B cell (primary cell): ENCODE measurements at regions not wholly inside any gene's neighbourhood (a gene's known extent, or its start where the extent isn't known, plus 50 kb on each side); places are given as distances from the start of the nearest gene placed in this dataset.

Experiments used
- ATAC-seq: fragments of 200-7000 bp; cut with Tn5 transposase; one replicate; pipeline ENCODE4 v1.10.0; 2021; ENCODE audit warnings: low read depth, mild to moderate bottlenecking, moderate number of reproducible peaks, moderate library complexity
- CTCF ChIA-PET: fragments of 350-600 bp; sonication (Branson Sonifier 250); formaldehyde crosslinking; loops from one replicate; lab custom pipeline; 2021; ENCODE audit warnings: antibody characterized with exemption, inconsistent platforms; lab: Charles Lee
- POLR2A ChIA-PET: fragments of 350-600 bp; sonication (Branson Sonifier 250); formaldehyde crosslinking; loops from one replicate; lab custom pipeline; 2021; ENCODE audit warnings: antibody characterized with exemption; lab: Charles Lee
- DNase-seq: peaks from one replicate; pipeline ENCODE4 v3.0.0; 2013
- H2AFZ ChIP-seq: 2 replicates; pipeline ENCODE4 v1.6.1; 2012; ENCODE audit warnings: mild to moderate bottlenecking, low read depth, low read length; ENCODE audit not compliant: insufficient read depth, poor library complexity, severe bottlenecking
- H3K27ac ChIP-seq, 2 donors: 1 replicate in 1 of 2; 2 replicates in 1 of 2; pipeline ENCODE4 v1.5.1; 2012 to 2013; ENCODE audit warnings: low read length in 2 of 2, mild to moderate bottlenecking in 2 of 2, moderate library complexity in 1 of 2
- H3K27me3 ChIP-seq, 4 experiments: fragments of 200-600 bp in 1 of 4; sonication (generic) in 1 of 4; replicated peaks in 1 of 4; 1 replicate in 2 of 4; 2 replicates in 2 of 4; pipeline versions ENCODE4 v1.6.1 to v1.7.0; 2013 to 2016; ENCODE audit warnings: low read length in 3 of 4, mild to moderate bottlenecking in 2 of 4, mixed read lengths in 1 of 4, moderate library complexity in 1 of 4; ENCODE audit not compliant: insufficient read depth in 4 of 4, control insufficient read depth in 3 of 4; ENCODE audit errors: control extremely low read depth in 1 of 4
- H3K36me3 ChIP-seq, 2 experiments: replicated peaks in 1 of 2; 1 replicate in 1 of 2; 2 replicates in 1 of 2; pipeline versions ENCODE4 v1.6.1 to v1.7.1; 2013; ENCODE audit warnings: low read length in 1 of 2; ENCODE audit not compliant: insufficient read depth in 2 of 2, control insufficient read depth in 1 of 2; ENCODE audit errors: control extremely low read depth in 1 of 2, extremely low read depth in 1 of 2
- H3K4me1 ChIP-seq, 2 donors: fragments of 200-600 bp in 1 of 2; sonication (generic) in 1 of 2; 1 replicate in 1 of 2; 2 replicates in 1 of 2; pipeline versions ENCODE4 v1.5.1 to v1.6.1; 2013 to 2017; ENCODE audit warnings: low read length in 2 of 2; ENCODE audit not compliant: control insufficient read depth in 2 of 2, insufficient read depth in 2 of 2
- H3K4me2 ChIP-seq: replicated peaks from 2 replicates; pipeline ENCODE3; 2012; ENCODE audit warnings: mild to moderate bottlenecking, low read depth, low read length; ENCODE audit not compliant: poor library complexity, severe bottlenecking
- H3K4me3 ChIP-seq, 5 experiments: fragments of 200-600 bp in 1 of 5; sonication (generic) in 1 of 5; 1 replicate in 3 of 5; 2 replicates in 2 of 5; pipeline versions ENCODE4 v1.5.1 to v1.7.0; 2011 to 2016; ENCODE audit warnings: low read length in 4 of 5, mild to moderate bottlenecking in 4 of 5, low read depth in 2 of 5, control low read depth in 1 of 5, moderate library complexity in 1 of 5; ENCODE audit not compliant: insufficient read depth in 1 of 5; ENCODE audit errors: control extremely low read depth in 1 of 5, extremely low read depth in 1 of 5
- H3K79me2 ChIP-seq: fragments of 200-600 bp; sonication (generic); one replicate; pipeline ENCODE4 v1.6.0; 2016; ENCODE audit warnings: low read length; ENCODE audit not compliant: control insufficient read depth, insufficient read depth
- H3K9ac ChIP-seq: fragments of 200-600 bp; sonication (generic); 2 replicates; pipeline ENCODE4 v1.6.1; 2017; ENCODE audit warnings: mild to moderate bottlenecking, low read length, moderate library complexity
- H3K9me3 ChIP-seq, 3 donors: one replicate each; pipeline versions ENCODE4 v1.6.1 to v1.7.1; 2013; ENCODE audit warnings: low read length in 2 of 3; ENCODE audit not compliant: control insufficient read depth in 2 of 3, insufficient read depth in 1 of 3; ENCODE audit errors: control extremely low read depth in 1 of 3
- H4K20me1 ChIP-seq: 2 replicates; pipeline ENCODE4 v1.6.0; 2012; ENCODE audit warnings: mild to moderate bottlenecking, low read length; ENCODE audit not compliant: insufficient read depth, control insufficient read depth, poor library complexity, severe bottlenecking
- H3K27ac Mint-ChIP-seq: one replicate; pipeline ENCODE4 v1.8.0; 2021; ENCODE audit warnings: mixed read lengths
- H3K27me3 Mint-ChIP-seq: one replicate; pipeline ENCODE4 v1.8.0; 2021; ENCODE audit warnings: mixed read lengths
- H3K4me1 Mint-ChIP-seq: one replicate; pipeline ENCODE4 v1.8.0; 2021; ENCODE audit warnings: mixed read lengths
- H3K4me3 Mint-ChIP-seq: one replicate; pipeline ENCODE4 v1.8.0; 2021; ENCODE audit warnings: mixed read lengths
- H3K9me3 Mint-ChIP-seq: one replicate; pipeline ENCODE4 v1.8.0; 2022; ENCODE audit warnings: mixed read lengths; ENCODE audit not compliant: insufficient read depth
- CTCF ChIP-seq: fragments of 200-600 bp; IDR thresholded peaks from one replicate; pipeline ENCODE4 v1.8.0; 2022; ENCODE audit warnings: antibody characterized with exemption, mild to moderate bottlenecking
- EZH2 ChIP-seq: IDR thresholded peaks from 2 replicates; pipeline ENCODE4 v1.6.1; 2012; ENCODE audit warnings: borderline replicate concordance, low read depth, mild to moderate bottlenecking, moderate library complexity, low read length; ENCODE audit not compliant: insufficient read depth, poor library complexity, severe bottlenecking
- WGBS: methylation state at CpG from one replicate; pipeline ENCODE4 v1.1.5; 2013; ENCODE audit warnings: missing lambda C conversion rate; ENCODE audit not compliant: insufficient coverage; 5-methylcytosine and 5-hydroxymethylcytosine counted together
- intact Hi-C: fragments of 100-400 bp; cut with micrococcal nuclease; formaldehyde crosslinking; loops from one replicate; pipeline ENCODE4 v1.10.0; 2022

GRCh38 chr2:239587311-239587731 lies 186.5 kb upstream of the HDAC4 start:
- Histone ChIP-seq H3K4me1 (no peaks in the 10 kb centered on the region), H3K4me2 (no peak overlapping the region), H3K36me3 (no peaks in the 10 kb centered on the region), H3K9me3 (peaks cover 0 to 18% (median 0%) of the 10 kb centered on the region in 3 donors), H3K27ac (no peak overlapping the region), H3K9ac (no peak overlapping the region), H3K27me3 (no peaks in the 10 kb centered on the region), H2AFZ (no peak overlapping the region), H4K20me1 (no peaks in the 10 kb centered on the region), H3K4me3 (no peak overlapping the region), H3K79me2 (no peaks in the 10 kb centered on the region)
- H3K27ac Mint-ChIP-seq: no peak overlapping the region
- no peaks in the 10 kb centered on the region for H3K4me1 Mint-ChIP-seq
- DNase-seq: no peak
- peaks cover 4% of the 10 kb centered on the region for H3K9me3 Mint-ChIP-seq
- TF ChIP-seq CTCF (no peak), EZH2 (no peak)
- no peak for ATAC-seq
- ChIA-PET CTCF (no interaction called here), POLR2A (no interaction called here)
- H3K4me3 Mint-ChIP-seq: no peak overlapping the region
- peaks cover 16% of the 10 kb centered on the region for H3K27me3 Mint-ChIP-seq
- 76% methylated on average over 16 of the region's 16 CpGs for WGBS
- intact Hi-C loops: no loop called here

DNA sequence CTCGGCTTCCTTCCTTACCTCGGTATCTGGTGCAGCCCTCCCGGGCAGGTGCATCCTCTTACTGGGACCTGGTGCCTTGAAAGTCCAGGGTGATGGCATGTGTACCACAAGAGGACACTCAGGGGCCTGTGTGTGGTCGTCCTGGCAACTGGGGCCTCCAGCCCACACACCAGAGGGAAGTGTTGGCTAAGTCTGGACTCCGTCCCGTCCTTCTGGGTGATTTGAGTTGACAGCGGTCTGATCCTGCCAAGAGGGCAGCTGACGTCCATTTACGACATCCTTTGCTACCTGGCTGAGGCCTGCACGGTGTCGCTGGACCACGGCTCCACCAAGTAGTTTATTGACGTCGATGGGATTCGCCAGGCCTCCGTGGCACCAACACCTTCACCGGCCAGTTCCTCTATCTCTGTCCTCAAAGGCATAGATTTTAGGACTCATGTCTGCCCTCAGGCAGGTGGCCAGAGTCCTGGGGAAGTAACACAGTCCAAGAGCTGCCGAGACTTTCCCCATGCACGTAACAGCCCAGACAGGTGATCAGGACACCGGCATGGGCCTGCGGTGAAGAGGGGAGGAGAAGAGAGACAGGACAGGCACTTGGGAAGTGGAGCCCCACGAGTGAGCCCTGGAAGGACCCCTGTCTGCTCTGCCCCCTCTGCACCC lies 186.0 kb upstream of the HDAC4 start:
- Histone ChIP-seq H3K4me2 (no peak overlapping the region), H3K4me1 (no peaks in the 10 kb centered on the region), H3K4me3 (no peak overlapping the region), H3K27ac (no peak overlapping the region), H3K79me2 (no peaks in the 10 kb centered on the region), H2AFZ (no peak overlapping the region), H3K27me3 (no peaks in the 10 kb centered on the region), H3K9ac (no peak overlapping the region), H3K36me3 (no peaks in the 10 kb centered on the region), H3K9me3 (peaks cover 0 to 12% (median 0%) of the 10 kb centered on the region in 3 donors), H4K20me1 (no peaks in the 10 kb centered on the region)
- Mint-ChIP-seq H3K27me3 (peaks cover 16% of the 10 kb centered on the region), H3K4me3 (no peak overlapping the region), H3K4me1 (no peaks in the 10 kb centered on the region), H3K27ac (no peak overlapping the region), H3K9me3 (peaks cover 2% of the 10 kb centered on the region)
- CTCF ChIA-PET: no interaction called here
- WGBS: 78% methylated on average over 21 of the region's 22 CpGs
- POLR2A ChIA-PET: no interaction called here
- TF ChIP-seq EZH2 (no peak), CTCF (no peak)
- no peak for ATAC-seq
- DNase-seq: no peak
- intact Hi-C loops: no loop called here
